Neural cell (in vitro differentiated cells): ENCODE measurements at regions not wholly inside any gene's neighbourhood (a gene's known extent, or its start where the extent isn't known, plus 50 kb on each side); places are given as distances from the start of the nearest gene placed in this dataset.

Source experiments
- H2AFZ ChIP-seq: fragments of 200-600, 300-800 bp; sonication (generic), shearing (Covaris generic); 2 replicates; pipeline ENCODE4 v1.6.0; 2014; ENCODE audit warnings: low read depth, mild to moderate bottlenecking, antibody characterized with exemption, low read length, moderate library complexity
- H3F3A ChIP-seq: fragments of 200-600 bp; shearing (Covaris generic); 2 replicates; pipeline ENCODE4 v1.6.1; 2016; ENCODE audit warnings: mild to moderate bottlenecking, moderate library complexity, mixed read lengths, antibody characterized with exemption, low read length; ENCODE audit not compliant: insufficient read depth, poor library complexity, severe bottlenecking
- H3K27ac ChIP-seq: fragments of 200-600, 300-800 bp; sonication (generic), shearing (Covaris generic); 2 replicates; pipeline ENCODE4 v1.5.1; 2014; ENCODE audit warnings: mild to moderate bottlenecking, low read length, moderate library complexity
- H3K27me3 ChIP-seq: fragments of 300-800, 200-600 bp; sonication (generic), shearing (Covaris generic); 2 replicates; pipeline ENCODE4 v1.6.0; 2014; ENCODE audit warnings: mild to moderate bottlenecking, low read depth, low read length, moderate library complexity; ENCODE audit not compliant: insufficient read depth
- H3K36me3 ChIP-seq: fragments of 300-800, 200-600 bp; sonication (generic), shearing (Covaris generic); 2 replicates; pipeline ENCODE4 v1.5.1; 2014; ENCODE audit warnings: mild to moderate bottlenecking, antibody characterized with exemption, low read length, moderate library complexity; ENCODE audit not compliant: insufficient read depth
- H3K4me2 ChIP-seq: fragments of 300-800, 200-600 bp; sonication (generic), shearing (Covaris generic); 2 replicates; pipeline ENCODE4 v1.6.0; 2014; ENCODE audit warnings: mild to moderate bottlenecking, low read length
- H3K4me3 ChIP-seq: fragments of 300-800, 200-600 bp; sonication (generic), shearing (Covaris generic); 2 replicates; pipeline ENCODE4 v1.5.1; 2014; ENCODE audit warnings: mild to moderate bottlenecking, low read length, moderate library complexity
- H3K79me2 ChIP-seq: fragments of 200-600 bp; shearing (Covaris generic); replicated peaks from 2 replicates; pipeline ENCODE4 v1.6.0; 2014; ENCODE audit warnings: mild to moderate bottlenecking, low read length, moderate library complexity; ENCODE audit not compliant: insufficient read depth
- H3K9ac ChIP-seq: fragments of 300-800, 200-600 bp; sonication (generic), shearing (Covaris generic); 2 replicates; pipeline ENCODE4 v1.6.1; 2016; ENCODE audit warnings: mild to moderate bottlenecking, low read length, mixed read lengths
- H3K9me2 ChIP-seq: fragments of 200-600 bp; shearing (Covaris generic); 2 replicates; pipeline ENCODE4 v1.6.1; 2016; ENCODE audit warnings: mild to moderate bottlenecking, low read length, mixed read lengths; ENCODE audit not compliant: insufficient read depth
- H3K9me3 ChIP-seq: fragments of 200-600, 300-800 bp; sonication (generic), shearing (Covaris generic); 2 replicates; pipeline ENCODE4 v1.6.1; 2016; ENCODE audit warnings: mild to moderate bottlenecking, mixed run types, low read length, moderate library complexity, mixed read lengths
- H4K20me1 ChIP-seq: fragments of 200-600 bp; shearing (Covaris generic); 2 replicates; pipeline ENCODE4 v1.6.1; 2016; ENCODE audit warnings: mild to moderate bottlenecking, mixed run types; ENCODE audit not compliant: insufficient read depth
- CTCF ChIP-seq: fragments of 450-650 bp; IDR thresholded peaks from 2 replicates; pipeline ENCODE4 v1.5.1; 2014; ENCODE audit warnings: antibody characterized with exemption, mild to moderate bottlenecking, moderate library complexity; ENCODE audit not compliant: poor library complexity, severe bottlenecking
- EP300 ChIP-seq: fragments of 450-650 bp; conservative IDR thresholded peaks from 2 replicates; pipeline ENCODE4 v1.6.1; 2014; ENCODE audit warnings: antibody characterized with exemption, mild to moderate bottlenecking, moderate library complexity; ENCODE audit not compliant: poor library complexity, severe bottlenecking
- EZH2 ChIP-seq: fragments of 200-600, 300-800 bp; shearing (Covaris generic), sonication (generic); IDR thresholded peaks from 2 replicates; pipeline ENCODE4 v1.6.1; 2014; ENCODE audit warnings: antibody characterized with exemption, low read length, borderline replicate concordance, mild to moderate bottlenecking; ENCODE audit not compliant: insufficient read depth, poor library complexity, severe bottlenecking
- MXI1 ChIP-seq: fragments of 450-650 bp; conservative IDR thresholded peaks from 2 replicates; pipeline ENCODE4 v1.6.1; 2014; ENCODE audit warnings: antibody characterized with exemption, mild to moderate bottlenecking; ENCODE audit not compliant: poor library complexity, severe bottlenecking
- POLR2AphosphoS5 ChIP-seq: IDR thresholded peaks from 2 replicates; pipeline ENCODE4 v1.6.1; 2012
- RAD21 ChIP-seq: fragments of 450-650 bp; conservative IDR thresholded peaks from 2 replicates; pipeline ENCODE4 v1.6.1; 2014; ENCODE audit warnings: antibody characterized with exemption, mild to moderate bottlenecking, moderate library complexity
- REST ChIP-seq: IDR thresholded peaks from 2 replicates; pipeline ENCODE4 v1.6.1; 2012; ENCODE audit warnings: borderline replicate concordance
- TAF1 ChIP-seq: IDR thresholded peaks from 2 replicates; pipeline ENCODE4 v1.6.1; 2012; ENCODE audit warnings: low read depth

- Histone ChIP-seq H4K20me1 (no peaks in the 10 kb centered on the region), H3K36me3 (no peaks in the 10 kb centered on the region), H3K4me2 (no peak overlapping the region), H3F3A (no peaks in the 10 kb centered on the region), H3K4me3 (no peak overlapping the region), H2AFZ (no peak overlapping the region), H3K9me2 (no peaks in the 10 kb centered on the region), H3K27ac (no peak overlapping the region), H3K79me2 (no peaks in the 10 kb centered on the region), H3K27me3 (no peaks in the 10 kb centered on the region), H3K9me3 (no peaks in the 10 kb centered on the region), H3K9ac (no peak overlapping the region)
- TF ChIP-seq RAD21, result no peak
- no peak for TF ChIP-seq REST
- no peak for TF ChIP-seq EZH2
These were observed 451.4 kb upstream of the VSTM2A start for GRCh38 chr7:54090652-54091213.

GRCh38 chr7:54091322-54091721 is 450.9 kb upstream of the VSTM2A start:
- Histone ChIP-seq H3K79me2 (no peaks in the 10 kb centered on the region), H3K36me3 (no peaks in the 10 kb centered on the region), H3K4me3 (no peak overlapping the region), H3K27me3 (no peaks in the 10 kb centered on the region), H2AFZ (no peak overlapping the region), H3F3A (no peaks in the 10 kb centered on the region), H3K9ac (no peak overlapping the region), H3K9me2 (no peaks in the 10 kb centered on the region), H3K9me3 (no peaks in the 10 kb centered on the region), H3K27ac (no peak overlapping the region), H3K4me2 (no peak overlapping the region), H4K20me1 (no peaks in the 10 kb centered on the region)
- TF ChIP-seq EP300 (no peak), REST (no peak), RAD21 (no peak), MXI1 (no peak), CTCF (no peak), EZH2 (no peak), POLR2AphosphoS5 (no peak), TAF1 (no peak)
